GM18909 (cell line): ENCODE measurements at regions not wholly inside any gene's neighbourhood (a gene's known extent, or its start where the extent isn't known, plus 50 kb on each side); places are given as distances from the start of the nearest gene placed in this dataset.

Experiments
- ATAC-seq: cut with Tn5 transposase; IDR thresholded peaks from one replicate; pipeline ENCODE4 v1.9.1; 2021; ENCODE audit warnings: mild to moderate bottlenecking; ENCODE audit not compliant: unreplicated experiment, poor library complexity

- ATAC-seq: no peak
These were observed 1067.9 kb downstream of the BRINP3 start for GRCh38 chr1:189409774-189410173.

- no peak for ATAC-seq
These were observed 1052.8 kb downstream of the BRINP3 start for GRCh38 chr1:189424746-189425331.

- ATAC-seq: no peak
These were observed 1048.1 kb downstream of the BRINP3 start for GRCh38 chr1:189429610-189430009.

- ATAC-seq: no peak
These were observed 1046.2 kb downstream of the BRINP3 start for GRCh38 chr1:189431447-189431846.

DNA sequence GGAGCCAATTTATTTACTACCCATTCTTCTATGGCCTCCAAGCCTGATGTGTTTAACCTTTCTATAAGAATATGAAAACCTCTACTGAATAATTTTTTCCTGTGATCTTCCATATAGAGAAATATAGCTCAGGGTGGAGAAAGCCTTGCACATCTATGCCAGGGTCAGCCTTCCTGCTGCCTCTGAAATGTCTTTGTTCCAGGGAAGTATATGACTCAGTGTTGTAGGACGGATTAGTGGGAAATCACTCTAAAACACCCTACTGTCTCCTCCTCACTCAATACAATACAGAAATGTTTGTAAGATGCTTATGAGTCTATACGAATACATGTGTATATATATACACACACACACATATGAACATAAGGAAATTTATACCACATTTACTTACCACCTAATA is 1044.9 kb downstream of the BRINP3 start:
- no peak for ATAC-seq

DNA sequence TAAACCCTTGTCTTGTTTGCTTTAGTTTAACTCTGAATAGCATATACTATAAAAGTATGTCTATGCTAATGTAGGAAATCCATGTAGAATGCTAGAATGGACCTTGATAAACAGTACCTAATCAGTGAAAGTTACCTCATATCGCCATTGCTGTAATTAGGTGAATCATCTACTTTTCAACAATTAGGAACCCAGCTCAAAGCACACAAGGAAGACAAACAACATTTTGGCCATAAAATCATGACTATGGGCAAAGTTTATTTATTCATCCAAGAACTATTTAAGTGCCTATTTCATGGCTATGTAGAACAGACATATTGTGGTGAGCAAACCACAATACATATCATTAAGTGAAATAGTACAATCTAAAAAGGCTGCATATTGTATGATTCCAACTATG is 1043.2 kb downstream of the BRINP3 start:
- no peak for ATAC-seq

DNA sequence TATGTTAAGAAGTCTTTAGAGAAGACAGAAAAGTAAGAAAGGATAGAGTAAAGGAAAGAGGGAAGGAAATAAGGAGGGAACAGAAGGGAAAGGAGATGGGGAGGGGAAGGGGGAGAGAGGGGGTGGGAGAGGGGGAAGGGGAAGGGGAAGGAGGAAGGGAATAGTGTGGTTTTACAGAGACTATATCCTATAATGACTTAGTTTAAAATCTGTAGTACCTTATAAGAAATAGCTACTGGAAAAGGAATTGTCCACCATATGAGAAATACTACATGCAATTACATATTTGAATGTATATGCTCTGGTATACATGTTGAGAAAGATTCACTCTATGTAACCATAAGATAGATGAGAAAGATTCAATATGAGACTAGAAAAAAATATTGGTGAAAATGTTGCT is 1042.3 kb downstream of the BRINP3 start:
- ATAC-seq: no peak

- ATAC-seq: no peak
These were observed 1038.9 kb downstream of the BRINP3 start for GRCh38 chr1:189438808-189439207.

GRCh38 chr1:189463166-189463565 is 1014.5 kb downstream of the BRINP3 start:
- no peak for ATAC-seq

DNA sequence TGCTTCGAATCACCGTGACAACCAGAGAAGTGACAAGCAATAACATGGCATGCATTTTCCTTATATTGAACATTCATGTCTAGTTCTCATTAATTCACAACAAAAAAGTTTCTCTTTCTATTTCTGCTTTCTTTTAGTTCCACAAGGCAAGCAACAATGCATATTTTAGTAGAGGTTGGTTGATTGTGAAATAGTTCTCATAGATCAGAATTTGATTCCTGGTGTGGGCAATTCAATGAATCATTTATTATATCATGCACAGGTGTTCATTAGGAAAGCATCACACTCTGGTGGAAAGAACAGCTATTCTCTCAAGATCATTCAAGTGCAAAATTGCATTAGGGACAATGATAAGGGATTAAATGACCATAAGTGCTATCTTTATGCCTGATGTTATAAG is 980.9 kb downstream of the BRINP3 start:
- ATAC-seq: no peak

GRCh38 chr1:189499736-189500135 is 977.9 kb downstream of the BRINP3 start:
- ATAC-seq: no peak

DNA sequence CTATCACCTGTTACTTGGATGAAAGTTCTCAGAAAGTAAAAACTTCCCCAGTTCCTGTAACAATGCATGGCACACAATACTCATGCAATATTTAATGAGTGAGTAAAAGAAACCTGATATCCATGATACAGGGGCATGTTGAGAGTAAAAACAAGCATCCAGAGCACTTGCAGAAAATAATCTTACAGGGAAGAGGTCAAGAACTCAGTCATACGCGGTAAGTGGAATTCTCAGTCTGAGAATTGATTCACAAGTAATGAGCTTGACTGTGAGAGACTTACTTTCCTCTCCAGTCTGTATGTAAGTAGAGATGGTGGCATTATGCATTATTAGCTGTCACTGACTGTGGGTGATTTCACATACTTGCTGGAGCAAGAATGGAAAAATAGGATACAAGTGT is 976.9 kb downstream of the BRINP3 start:
- ATAC-seq: no peak

DNA sequence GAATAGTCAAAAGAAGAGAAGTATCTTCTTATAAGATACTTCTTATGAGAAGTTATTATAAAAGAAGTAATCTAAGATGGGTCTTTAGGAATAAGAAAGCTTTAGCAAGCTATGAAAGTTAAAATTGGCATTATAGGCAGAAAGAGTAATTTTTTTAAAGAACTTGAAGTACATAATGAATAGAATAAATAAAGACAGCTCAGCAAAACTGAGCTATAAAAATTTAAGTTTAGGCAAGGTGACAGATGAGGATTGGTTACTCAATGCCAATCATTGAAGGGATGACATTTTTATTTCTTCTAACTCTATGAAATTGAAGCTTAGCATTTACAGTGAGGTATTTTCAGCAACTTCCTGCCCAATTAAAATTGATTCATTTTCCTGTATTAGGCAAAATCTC is 966.8 kb downstream of the BRINP3 start:
- ATAC-seq: no peak

- ATAC-seq: no peak
These were observed 964.6 kb downstream of the BRINP3 start for GRCh38 chr1:189513091-189513490.

DNA sequence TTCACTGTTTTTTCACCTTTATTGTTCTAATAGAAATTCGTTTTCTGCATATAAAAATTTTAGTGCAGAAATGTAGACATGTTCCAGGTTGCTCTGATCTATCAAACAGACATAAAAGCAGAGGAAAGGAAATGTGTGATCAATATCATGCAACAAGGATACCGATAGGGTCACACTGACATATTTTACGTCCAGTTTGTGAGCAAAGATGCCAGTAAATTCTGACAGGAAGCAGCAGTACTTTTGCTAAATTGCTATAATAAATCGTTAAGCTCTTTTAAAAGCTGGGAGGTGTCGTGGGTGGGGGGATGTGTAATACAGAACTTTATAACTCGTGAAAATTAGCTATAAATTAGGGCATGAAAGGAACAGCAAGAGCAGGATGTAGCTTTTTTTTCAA is 955.2 kb downstream of the BRINP3 start:
- ATAC-seq: no peak

DNA sequence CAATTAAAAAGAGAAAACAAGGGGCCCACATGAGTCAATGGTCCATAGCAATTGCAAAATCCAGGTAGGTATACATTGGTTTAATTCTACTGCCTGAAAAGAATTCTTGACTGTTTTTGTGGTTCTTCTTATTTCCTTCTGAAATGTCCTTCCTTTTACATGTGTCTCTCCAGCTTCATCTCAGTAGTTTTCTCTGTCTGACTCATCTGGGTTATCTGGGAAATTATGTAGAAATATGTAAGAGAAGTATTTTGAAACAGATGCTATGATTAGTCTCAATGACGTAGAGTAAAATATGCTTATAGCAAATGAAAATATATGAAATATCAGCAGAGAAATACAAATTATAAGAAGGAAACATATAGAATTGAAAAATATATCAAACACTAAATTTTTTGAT is 953.2 kb downstream of the BRINP3 start:
- ATAC-seq: no peak

DNA sequence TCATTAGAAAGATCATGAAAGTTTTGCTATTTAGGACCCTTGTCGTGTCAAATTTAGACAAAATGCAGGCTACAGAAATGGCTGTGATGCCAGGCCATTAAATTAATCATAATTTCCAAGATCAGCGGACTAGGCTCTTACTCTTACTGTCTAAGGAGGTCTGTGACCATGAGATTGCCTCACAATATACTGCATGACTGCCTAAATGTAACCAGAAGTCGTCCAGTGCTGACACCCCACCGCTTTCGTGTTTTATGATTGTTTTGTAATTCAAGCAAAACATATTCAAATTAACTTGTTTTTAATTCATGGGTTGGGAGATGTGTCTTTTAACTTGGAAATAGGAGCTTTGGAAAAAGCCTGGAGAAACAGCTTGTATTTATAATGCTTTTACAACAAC is 947.5 kb downstream of the BRINP3 start:
- no peak for ATAC-seq

GRCh38 chr1:189538271-189538670 is 939.4 kb downstream of the BRINP3 start:
- no peak for ATAC-seq

GRCh38 chr1:189550498-189550897 is 927.2 kb downstream of the BRINP3 start:
- no peak for ATAC-seq

DNA sequence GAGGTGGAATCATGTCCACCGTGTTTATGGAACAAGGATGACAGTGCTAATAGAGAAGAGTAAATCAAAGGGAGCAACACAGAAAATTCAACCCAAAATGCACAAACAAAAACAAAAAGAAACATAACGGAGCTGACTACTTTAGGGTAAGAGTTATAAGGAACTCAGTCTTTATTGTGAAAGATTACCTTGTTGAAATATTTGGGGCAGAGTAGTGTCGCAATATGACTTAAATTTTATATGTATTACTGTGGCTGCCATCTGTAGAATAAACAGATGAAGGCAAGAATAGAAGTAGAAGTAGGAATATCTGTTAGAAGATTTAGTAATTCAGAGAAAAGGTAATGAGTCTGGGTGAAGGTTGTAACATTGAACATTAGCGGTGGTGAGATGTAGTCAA is 913.9 kb downstream of the BRINP3 start:
- ATAC-seq: no peak

DNA sequence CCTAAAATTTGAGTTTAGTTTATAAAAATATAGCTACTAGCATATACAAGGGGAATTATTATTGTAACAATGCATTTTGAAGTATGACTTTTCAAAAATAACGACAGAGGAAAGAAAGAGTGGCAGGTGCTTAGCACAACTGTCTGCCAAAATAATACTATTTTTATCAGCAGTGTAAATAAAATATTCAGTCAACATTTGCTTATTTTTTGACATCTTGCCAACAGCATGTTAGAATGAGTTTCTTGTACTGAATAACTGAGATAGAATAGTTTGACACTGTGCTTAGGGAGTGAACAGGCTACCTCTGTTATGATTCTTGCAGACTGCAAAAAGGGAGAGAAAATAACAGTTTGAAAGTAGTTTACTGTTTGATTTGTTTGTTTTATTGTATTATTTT is 909.8 kb downstream of the BRINP3 start:
- ATAC-seq: no peak

DNA sequence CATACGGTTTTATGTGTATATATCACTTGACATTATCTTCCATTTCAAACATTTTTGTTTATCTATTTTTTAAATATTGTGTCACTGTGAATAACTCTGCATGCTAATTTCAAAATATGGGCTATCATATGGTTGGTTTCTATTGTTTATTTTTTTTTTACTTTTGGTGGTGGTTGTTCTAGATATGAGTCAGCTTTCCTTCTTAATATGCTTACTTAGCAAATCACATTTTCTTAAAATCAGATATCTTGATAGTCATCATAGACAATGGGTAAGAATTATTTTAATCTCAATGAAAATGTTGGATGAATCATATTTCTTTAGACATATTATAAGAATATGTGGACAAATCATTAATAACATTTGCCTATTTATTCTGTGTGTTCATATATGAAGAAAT is 881.5 kb downstream of the BRINP3 start:
- no peak for ATAC-seq

GRCh38 chr1:189597083-189597482 is 880.6 kb downstream of the BRINP3 start:
- no peak for ATAC-seq
